Globus pallidus (tissue), 1 donor: ENCODE measurements at regions not wholly inside any gene's neighbourhood (a gene's known extent, or its start where the extent isn't known, plus 50 kb on each side); places are given as distances from the start of the nearest gene placed in this dataset.
A peak's percentile ranks its signal among the peaks of the same experiment; 100 is the strongest.

Source experiments
- DNase-seq: peaks from one replicate; pipeline ENCODE4 v3.0.0-alpha.2; 2015; ENCODE audit warnings: low spot score

DNA sequence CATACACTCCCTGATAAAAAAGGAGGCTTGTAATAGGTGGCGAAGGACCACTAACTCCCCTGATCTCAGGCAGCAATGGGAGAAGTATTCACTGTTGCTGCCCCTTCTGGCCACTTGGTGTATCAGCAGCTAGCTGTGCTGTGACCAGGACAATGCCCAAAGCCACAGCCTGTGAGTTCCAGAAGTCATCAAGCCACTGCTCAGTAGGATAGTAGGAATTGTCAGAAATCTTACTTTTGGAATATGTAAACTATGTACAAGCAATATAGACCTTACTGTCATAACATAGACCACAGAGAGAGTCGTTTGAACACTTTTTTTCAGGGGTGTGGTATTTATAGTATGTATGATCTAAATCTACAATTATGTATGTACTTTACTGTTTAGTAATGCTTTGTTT, 248.3 kb upstream of the CAMK1G start:
- DNase-seq, result peak; percentile 6

- no peak for DNase-seq
Observed at GRCh38 chr1:209341146-209341545, 242.4 kb upstream of the CAMK1G start.

- no peak for DNase-seq
Observed at GRCh38 chr1:209341673-209342420, 241.7 kb upstream of the CAMK1G start.

DNA sequence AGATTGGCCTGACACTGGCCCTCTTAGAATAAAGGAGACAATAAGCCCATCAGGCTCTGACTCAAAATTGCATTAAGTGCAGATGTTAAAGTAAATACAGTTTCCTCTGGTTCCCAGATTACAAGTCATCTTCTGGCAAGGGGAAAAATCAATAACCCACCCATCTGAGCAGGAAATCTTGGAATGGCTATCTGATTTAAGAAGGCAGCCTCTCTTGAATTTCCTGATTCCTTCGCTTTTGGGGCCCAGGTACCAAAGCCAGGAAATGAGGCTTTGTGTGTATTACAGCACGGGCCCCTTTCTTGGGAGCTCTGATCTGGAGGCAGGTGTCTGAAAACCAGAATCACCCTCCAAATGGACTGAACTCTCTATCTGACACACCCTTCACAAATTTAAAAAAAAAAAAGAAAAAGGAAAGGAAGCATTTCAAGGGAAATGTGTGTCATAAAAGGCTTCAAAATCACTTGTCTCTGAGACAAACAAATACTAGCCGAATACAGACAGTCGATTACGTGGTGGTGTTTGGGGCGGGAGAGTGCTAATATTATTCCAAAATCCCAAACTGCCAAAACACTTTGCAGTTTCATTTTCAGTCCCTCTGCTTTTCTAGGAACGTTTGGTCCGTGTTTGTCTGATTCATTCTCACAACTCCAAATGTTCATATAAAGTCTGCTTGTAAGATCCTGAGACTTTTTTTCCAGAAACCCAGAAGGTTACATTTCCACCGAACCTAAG, 240.9 kb upstream of the CAMK1G start:
- no peak for DNase-seq

DNA sequence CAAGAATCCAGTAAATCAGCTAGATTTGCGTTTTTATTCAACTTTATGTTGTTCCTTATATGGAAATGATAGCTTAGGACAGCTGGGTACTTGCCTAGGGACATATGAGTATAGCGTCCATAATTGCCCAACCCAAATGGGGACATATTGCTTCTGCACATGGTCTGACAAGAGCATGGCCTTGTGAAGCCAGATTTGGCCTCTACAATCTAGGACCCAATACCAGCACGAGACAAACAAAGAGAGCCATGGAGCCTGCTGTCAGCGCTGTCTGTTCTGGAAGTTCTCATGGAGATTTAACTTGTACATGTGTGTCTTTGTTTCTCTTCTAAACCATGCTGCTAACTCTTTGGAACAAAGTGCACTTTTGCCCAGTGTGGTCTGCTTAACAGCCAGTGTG, 240.0 kb upstream of the CAMK1G start:
- no peak for DNase-seq

- DNase-seq, result no peak
Observed at GRCh38 chr1:209344156-209344555, 239.4 kb upstream of the CAMK1G start.

DNA sequence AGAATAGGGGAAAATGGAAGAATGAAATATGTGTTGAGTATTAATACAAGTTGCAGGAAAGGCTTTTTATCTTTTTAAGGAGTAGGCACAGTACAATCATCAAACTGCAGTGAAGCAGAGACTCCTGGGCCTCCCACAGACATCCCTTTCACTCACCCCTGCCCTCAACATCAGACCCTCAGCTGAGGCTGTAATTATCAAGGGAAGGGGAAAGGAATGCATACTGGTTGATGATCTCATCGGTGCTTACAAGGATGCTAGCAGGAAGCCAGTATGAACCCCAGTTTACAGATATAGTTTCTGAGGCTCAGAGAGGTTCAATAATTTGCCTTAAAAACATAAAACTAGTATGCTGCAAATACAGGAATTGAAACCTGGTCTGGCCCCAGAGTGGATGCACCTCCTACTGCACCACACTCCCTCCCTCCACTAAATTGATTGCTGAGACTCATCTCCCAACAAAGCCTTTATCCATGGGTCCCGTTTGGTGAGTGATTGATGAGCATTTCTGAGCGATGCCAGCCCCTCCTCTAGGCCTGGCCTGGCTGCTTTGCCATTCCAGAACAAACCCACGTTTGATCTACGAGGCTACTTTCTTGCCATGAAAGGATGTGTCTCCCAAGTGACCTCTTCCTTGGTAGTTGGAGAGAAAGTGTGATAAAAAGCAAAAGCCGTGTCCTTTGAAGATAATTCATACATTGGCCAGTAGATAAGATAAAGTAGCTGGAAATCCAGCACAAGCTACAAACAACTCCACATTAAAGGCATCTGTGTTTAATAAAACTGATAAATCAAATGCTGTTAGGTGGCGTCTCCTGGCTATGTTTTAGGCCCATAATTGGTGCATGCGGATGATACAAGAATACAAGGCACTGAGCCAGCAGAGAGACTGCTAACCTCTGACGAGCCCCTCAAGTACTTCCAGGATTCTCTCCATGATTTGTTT, 233.9 kb upstream of the CAMK1G start:
- no peak for DNase-seq

GRCh38 chr1:209353053-209353452, 230.5 kb upstream of the CAMK1G start:
- DNase-seq, result no peak

DNA sequence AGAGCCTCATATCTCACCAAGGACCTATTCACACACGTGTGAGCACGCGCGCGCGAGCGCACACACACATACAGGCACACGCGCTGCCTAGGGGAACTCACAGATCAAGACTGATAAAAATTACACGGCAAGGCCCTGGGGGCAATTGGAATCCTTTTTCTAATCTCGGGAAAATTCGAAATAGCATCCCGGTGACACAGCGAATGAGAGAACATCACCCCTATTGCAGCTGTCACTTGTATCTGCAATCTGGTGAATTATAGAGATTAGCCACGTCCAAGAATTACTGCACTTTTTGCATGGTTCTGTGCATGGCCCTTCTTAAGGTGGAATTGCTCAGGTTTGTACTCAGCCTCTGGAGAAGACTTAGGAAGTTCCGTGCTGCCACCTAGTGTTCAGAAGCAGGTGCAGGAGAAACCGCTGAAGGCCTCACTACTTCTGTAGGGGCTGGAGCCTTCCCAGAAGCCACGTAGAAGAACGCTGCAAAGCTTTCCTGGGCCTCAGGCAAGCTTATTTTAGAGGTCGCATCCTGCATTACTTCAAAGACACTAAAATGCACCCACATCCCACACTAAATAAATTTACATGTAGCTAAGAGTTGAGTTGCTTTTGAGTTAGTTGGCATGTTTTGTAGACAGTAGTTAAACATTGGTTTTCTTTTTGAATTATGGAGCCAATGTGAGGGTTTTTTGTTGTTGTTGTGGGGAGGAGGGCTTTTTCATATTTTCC, 229.2 kb upstream of the CAMK1G start:
- DNase-seq, result peak; percentile 80

DNA sequence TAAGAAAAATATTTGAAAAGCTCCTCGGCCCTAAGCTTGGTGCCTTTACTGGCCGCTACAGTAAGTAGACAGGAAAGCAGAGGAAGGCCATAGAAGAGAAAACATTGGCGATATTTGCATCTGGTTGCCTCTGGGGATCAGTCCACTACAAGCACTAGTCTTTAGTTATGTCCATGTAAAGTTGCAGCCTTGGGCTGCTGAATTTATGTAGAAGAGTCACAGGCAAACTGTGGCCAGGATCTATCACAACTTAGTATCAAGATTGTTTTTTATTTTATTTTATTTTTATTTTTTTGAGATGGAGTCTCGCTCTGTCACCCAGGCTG, 228.7 kb upstream of the CAMK1G start:
- DNase-seq, result no peak

DNA sequence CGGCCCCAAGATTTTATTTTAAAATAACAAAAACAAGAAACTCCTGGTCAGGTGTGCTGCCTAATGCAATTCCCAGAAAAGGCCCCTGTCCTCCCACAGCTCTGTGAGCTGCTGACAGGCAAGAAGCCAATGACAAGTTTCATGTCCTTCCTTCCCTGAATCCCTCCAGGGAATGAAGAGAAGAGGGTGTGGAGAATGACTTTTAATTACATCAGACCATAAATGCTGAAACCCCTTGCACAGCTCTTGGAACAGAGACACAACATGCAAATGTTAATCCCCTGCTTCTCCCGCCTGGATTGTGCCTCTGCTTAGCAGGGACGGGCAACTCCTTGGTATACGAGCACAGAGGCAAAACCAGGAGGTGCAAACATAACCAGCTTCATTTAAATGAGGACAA, 228.1 kb upstream of the CAMK1G start:
- no peak for DNase-seq

- no peak for DNase-seq
Observed at GRCh38 chr1:209356976-209357377, 226.5 kb upstream of the CAMK1G start.

GRCh38 chr1:209363112-209363511, 220.4 kb upstream of the CAMK1G start:
- DNase-seq, result no peak

GRCh38 chr1:209364716-209365115, 218.8 kb upstream of the CAMK1G start:
- no peak for DNase-seq

GRCh38 chr1:209367061-209367772, 216.3 kb upstream of the CAMK1G start:
- no peak for DNase-seq

GRCh38 chr1:209368864-209369598, 214.5 kb upstream of the CAMK1G start:
- DNase-seq, result no peak

DNA sequence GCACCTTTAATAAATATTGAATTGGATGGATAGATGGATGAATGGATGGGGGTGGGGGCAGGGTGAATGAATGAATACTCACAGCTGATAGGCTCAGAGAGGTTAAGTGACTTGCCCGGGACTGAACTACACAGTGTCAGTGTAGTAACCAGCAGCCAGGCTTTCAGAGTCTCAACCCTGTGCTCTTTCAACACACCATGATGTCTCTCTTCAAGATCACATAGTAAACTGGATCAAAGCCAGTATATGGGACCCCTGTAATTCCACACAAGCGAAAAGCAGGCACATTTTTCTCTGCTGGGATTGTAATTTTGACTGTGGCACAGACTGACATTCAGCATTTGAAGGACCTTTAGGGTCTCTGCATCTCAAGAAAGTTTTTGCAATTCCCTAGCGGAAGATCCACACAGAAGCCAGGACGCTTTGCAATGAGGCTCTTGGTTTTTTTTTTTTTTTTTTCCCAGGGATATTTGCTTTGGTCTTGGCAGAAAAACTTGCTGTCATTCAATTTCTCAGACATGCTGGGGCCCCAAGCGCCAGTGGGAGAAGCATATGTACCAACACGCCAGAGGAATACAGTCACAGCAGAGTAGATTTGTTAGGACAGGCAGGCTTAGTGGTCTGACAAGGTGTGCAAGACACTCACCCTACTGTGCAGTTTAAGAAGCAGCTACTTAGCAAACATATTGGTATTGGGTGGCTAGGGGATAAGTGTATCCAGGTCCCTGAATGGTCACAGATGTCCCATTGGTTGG, 213.1 kb upstream of the CAMK1G start:
- no peak for DNase-seq

DNA sequence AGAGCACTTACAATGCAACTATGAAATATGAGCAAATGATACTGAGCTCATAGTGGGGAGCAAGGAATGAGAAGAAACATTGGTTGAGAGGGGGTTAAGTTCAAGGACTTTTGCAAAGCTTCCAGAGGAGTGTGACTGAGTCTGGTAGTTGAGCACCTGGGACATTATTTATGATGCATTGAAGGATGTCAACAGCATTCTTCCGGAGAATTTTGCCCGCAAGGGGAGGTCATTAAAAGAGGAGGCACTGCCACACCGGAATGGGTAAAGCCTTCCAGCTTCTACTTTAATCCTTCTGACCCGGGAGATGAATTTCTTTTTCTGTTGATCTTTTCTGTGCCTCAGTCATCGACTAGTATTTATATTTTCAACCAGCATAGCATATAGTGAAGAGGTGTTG, 208.4 kb upstream of the CAMK1G start:
- DNase-seq, result no peak

- DNase-seq, result no peak
Observed at GRCh38 chr1:209375671-209376365, 207.7 kb upstream of the CAMK1G start.
